ENCODE measurements at regions not wholly inside any gene's neighbourhood (a gene's known extent, or its start where the extent isn't known, plus 50 kb on each side); places are given as distances from the start of the nearest gene placed in this dataset.
A peak's percentile ranks its signal among the peaks of the same experiment; 100 is the strongest.

DNA sequence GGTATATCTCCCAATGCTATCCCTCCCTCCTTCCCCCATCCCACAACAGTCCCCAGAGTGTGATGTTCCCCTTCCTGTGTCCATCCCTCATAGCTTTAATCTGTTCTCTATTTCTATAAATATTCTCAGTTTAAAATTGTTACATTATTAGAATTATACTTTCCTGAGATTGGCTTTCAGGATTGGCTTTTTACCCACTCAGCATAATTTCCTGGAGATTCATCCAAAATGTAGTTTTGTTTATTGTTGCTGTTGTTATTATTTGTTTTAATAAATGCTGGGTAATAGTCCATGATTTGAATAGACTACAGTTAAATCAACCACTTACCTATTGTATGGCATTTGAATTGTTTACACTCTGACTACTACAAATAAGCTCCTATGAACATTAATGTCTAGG, 936.4 kb downstream of the FAT4 start:
- Histone ChIP-seq H3K4me1 (no peaks in the 10 kb centered on the region), H3K27ac (no peak overlapping the region), H4K20me1 (no peaks in the 10 kb centered on the region), H3K4me3 (no peak overlapping the region), H3K27me3 (no peaks in the 10 kb centered on the region), H3K9ac (no peak overlapping the region), H3K9me3 (no peaks in the 10 kb centered on the region), H3K4me2 (no peak overlapping the region), H3K36me3 (no peaks in the 10 kb centered on the region)
- TF ChIP-seq Cebpa-rat (IDR thresholded peaks at IDR 0.05), result no peak

DNA sequence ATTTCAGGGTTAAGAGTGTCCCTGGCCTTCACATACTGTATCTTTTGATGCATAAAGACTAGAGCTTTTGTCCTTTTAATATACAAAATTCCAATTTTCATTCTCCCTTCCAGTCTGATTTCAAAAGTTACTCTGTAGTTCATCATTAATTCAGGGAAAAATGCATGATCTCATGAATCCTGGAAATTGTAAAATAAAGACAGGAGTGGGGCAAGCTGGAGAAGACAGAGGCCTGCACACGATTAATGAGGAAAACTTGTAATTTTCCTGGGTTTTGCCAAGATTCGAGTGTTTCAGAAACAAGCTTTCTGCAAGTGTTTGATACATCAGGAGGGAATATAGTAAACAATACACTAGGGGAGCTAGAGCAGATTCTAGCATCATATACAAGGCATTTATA, 947.9 kb downstream of the FAT4 start:
- Histone ChIP-seq H3K9ac (no peak overlapping the region), H3K36me3 (no peaks in the 10 kb centered on the region), H3K27ac (no peak overlapping the region), H3K4me3 (no peak overlapping the region), H3K4me2 (no peak overlapping the region), H3K4me1 (no peaks in the 10 kb centered on the region), H3K27me3 (no peaks in the 10 kb centered on the region), H4K20me1 (no peaks in the 10 kb centered on the region), H3K9me3 (no peaks in the 10 kb centered on the region)
- TF ChIP-seq Cebpa-rat (IDR thresholded peaks at IDR 0.05), result no peak

DNA sequence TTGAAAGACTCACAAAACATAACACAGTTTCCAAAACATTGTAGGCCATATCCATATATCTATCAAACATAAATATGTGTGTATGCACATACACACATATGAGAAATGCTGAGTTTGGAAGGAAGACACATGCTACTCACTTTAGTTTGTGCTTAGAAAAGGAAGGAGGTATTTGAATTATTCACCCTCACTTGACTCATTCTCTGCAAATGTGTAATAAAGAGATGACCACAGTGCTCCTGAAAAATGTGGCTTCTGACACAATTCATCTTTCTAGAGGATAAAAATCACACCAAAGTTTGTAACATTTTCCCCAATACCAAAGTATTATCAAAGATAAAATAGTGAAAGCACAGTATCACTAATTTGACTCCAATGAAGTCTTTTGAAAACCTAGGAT, 950.1 kb downstream of the FAT4 start:
- Histone ChIP-seq H3K27me3 (no peaks in the 10 kb centered on the region), H3K36me3 (no peaks in the 10 kb centered on the region), H3K9ac (no peak overlapping the region), H3K9me3 (no peaks in the 10 kb centered on the region), H3K4me3 (no peak overlapping the region), H3K4me2 (no peak overlapping the region), H3K27ac (no peak overlapping the region), H3K4me1 (no peaks in the 10 kb centered on the region), H4K20me1 (no peaks in the 10 kb centered on the region)
- TF ChIP-seq Cebpa-rat (IDR thresholded peaks at IDR 0.05), result no peak

DNA sequence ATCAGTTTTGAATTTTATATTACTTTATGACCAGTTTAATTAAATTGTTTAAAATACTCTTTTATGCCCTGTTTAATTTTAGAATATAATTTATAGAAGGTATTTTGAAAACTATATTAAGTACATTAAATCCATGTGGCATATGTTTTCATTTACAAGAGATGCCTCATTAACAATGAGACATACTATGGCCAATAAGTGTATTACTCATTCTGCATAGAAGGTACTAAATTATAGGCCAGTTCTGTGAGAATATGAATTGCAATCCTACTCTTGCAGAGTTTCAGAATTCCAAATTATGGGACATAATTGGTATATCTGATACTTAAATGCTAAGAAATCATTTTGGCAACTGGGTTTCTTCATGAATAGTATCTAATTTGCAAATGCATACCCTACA, 951.1 kb downstream of the FAT4 start:
- Histone ChIP-seq H3K36me3 (no peaks in the 10 kb centered on the region), H3K9me3 (no peaks in the 10 kb centered on the region), H3K27ac (no peak overlapping the region), H3K9ac (no peak overlapping the region), H3K4me1 (peaks cover 2% of the 10 kb centered on the region; the same call in 1 of the 2 replicates), H3K4me2 (no peak overlapping the region), H3K4me3 (no peak overlapping the region), H3K27me3 (no peaks in the 10 kb centered on the region), H4K20me1 (no peaks in the 10 kb centered on the region)
- no peak for TF ChIP-seq Cebpa-rat (IDR thresholded peaks at IDR 0.05)

DNA sequence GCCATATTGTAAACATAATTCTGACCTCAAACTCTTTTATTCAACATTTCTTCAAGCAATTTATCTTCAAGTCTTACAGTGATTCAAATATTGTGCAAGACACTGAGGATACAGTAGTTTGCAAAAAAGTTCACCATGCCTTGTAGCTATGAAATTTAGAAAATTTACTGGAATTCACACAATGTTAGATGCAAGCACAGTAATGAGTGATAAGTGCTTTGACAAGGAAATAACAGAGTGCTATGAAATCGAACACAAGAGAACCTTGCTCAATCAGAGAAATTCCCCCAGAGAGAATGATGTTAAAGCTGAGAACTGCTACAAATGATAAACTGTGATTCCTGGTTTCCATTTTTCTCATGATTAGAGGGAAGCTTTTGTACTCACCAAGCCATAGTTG, 952.9 kb downstream of the FAT4 start:
- no peak overlapping the region for H3K9ac ChIP-seq
- no peak for TF ChIP-seq Cebpa-rat (IDR thresholded peaks at IDR 0.05)
- no peaks in the 10 kb centered on the region for H3K27me3 ChIP-seq
- H4K20me1 ChIP-seq, result no peaks in the 10 kb centered on the region
- H3K9me3 ChIP-seq, result no peaks in the 10 kb centered on the region
- H3K4me1 ChIP-seq, result peaks cover 8% of the 10 kb centered on the region; the same call in 1 of the 2 replicates
- H3K4me3 ChIP-seq, result no peak overlapping the region
- no peak overlapping the region for H3K27ac ChIP-seq
- H3K4me2 ChIP-seq, result no peak overlapping the region
- no peaks in the 10 kb centered on the region for H3K36me3 ChIP-seq

DNA sequence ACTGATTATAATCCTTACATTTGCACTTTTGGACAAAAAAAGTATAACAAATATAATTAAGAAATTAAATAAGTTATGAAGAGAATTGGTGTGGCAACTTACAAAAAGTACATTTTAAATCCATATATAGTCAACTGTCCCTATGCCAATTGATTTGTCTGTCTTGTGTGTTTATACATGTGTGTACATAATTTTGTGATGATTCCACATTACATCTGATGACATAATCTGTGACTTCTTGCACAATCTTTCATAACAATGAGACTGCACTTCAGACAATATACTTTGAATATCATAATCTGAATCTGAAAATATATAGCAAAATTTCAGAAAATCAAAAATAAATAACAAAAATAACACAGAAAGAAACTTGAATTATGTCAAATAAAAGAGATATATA, 953.4 kb downstream of the FAT4 start:
- Histone ChIP-seq H3K4me3 (no peak overlapping the region), H4K20me1 (no peaks in the 10 kb centered on the region), H3K9me3 (no peaks in the 10 kb centered on the region), H3K4me1 (peaks cover 8% of the 10 kb centered on the region; the same call in 1 of the 2 replicates), H3K27ac (no peak overlapping the region), H3K36me3 (no peaks in the 10 kb centered on the region), H3K4me2 (no peak overlapping the region), H3K9ac (no peak overlapping the region), H3K27me3 (no peaks in the 10 kb centered on the region)
- TF ChIP-seq Cebpa-rat (IDR thresholded peaks at IDR 0.05), result no peak

DNA sequence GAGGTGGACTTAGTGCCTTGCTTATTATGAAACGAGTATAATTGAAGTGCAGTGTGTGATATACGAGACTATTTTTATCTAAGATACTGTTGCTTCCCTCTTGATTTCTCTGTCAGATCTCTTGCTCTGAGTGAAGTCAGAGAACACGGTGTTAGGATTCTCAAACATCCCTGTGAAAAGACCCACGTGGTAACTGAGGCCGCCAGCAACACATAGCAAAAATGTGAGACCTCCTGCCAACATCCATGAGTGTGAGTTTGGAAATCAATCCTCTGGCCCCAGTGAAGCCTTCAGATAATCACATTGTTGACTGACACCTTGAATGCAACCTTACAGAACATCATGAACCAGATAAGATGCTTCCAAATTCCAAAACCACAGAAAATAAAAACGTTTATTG, 954.4 kb downstream of the FAT4 start:
- peaks cover 8% of the 10 kb centered on the region; the same call in 1 of the 2 replicates for H3K4me1 ChIP-seq
- TF ChIP-seq Cebpa-rat (IDR thresholded peaks at IDR 0.05), result no peak
- no peak overlapping the region for H3K4me2 ChIP-seq

DNA sequence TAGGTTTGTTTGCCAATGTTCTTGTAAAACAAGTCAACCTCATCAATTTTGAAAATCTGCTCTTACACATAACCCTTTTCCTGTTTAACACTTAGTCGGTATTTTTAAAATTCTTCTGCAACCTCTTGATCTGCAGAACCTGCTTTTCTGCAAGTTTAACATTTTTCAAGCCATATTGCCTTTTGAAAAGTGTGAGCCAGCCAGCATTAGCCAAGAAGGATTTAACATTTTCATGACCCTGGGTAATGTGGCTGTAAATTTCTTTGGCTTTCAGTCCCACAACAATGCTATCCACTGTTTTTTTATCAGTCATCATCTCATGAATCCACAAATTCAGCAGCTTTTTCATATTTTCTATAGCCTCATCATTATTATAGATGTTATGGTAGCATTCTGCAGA, 956.5 kb downstream of the FAT4 start:
- H3K9me3 ChIP-seq, result no peaks in the 10 kb centered on the region
- H3K27ac ChIP-seq, result no peak overlapping the region
- TF ChIP-seq Cebpa-rat (IDR thresholded peaks at IDR 0.05), result no peak
- H3K4me1 ChIP-seq, result peaks cover 8% of the 10 kb centered on the region; the same call in 1 of the 2 replicates
- no peaks in the 10 kb centered on the region for H4K20me1 ChIP-seq
- no peaks in the 10 kb centered on the region for H3K27me3 ChIP-seq
- peak overlapping the region; percentile 46 for H3K4me2 ChIP-seq
- H3K36me3 ChIP-seq, result no peaks in the 10 kb centered on the region
- no peak overlapping the region for H3K4me3 ChIP-seq
- H3K9ac ChIP-seq, result no peak overlapping the region

More for the DNA sequence above, 954.4 kb downstream of the FAT4 start:
- no peak overlapping the region for H3K9ac ChIP-seq
- no peak overlapping the region for H3K27ac ChIP-seq
- no peak overlapping the region for H3K4me3 ChIP-seq
- no peaks in the 10 kb centered on the region for H4K20me1 ChIP-seq
- H3K27me3 ChIP-seq, result no peaks in the 10 kb centered on the region
- no peaks in the 10 kb centered on the region for H3K9me3 ChIP-seq
- no peaks in the 10 kb centered on the region for H3K36me3 ChIP-seq

DNA sequence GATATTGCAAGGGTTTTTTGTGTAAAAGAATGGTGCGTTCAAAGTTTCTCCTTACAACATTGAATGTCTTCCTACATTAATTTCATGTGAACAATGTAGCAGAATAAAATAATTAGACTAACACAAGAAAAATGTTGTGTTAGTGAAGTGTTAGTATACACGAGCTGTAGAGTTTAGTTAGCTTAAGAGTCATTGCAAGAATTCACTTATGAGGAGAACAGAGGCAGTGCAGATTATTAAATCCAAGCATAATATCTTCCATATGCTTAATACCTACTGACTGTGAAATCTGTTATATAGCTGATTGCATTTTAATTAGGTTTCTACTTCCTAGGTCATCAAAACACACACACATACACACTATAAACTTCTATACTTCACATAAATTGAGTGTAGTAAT, 959.0 kb downstream of the FAT4 start:
- no peaks in the 10 kb centered on the region for H4K20me1 ChIP-seq
- H3K27me3 ChIP-seq, result no peaks in the 10 kb centered on the region
- H3K9ac ChIP-seq, result no peak overlapping the region
- no peak overlapping the region for H3K27ac ChIP-seq
- no peak overlapping the region for H3K4me2 ChIP-seq
- H3K4me1 ChIP-seq, result peaks cover 8% of the 10 kb centered on the region; the same call in 1 of the 2 replicates
- TF ChIP-seq Cebpa-rat (IDR thresholded peaks at IDR 0.05), result no peak
- H3K36me3 ChIP-seq, result no peaks in the 10 kb centered on the region
- H3K9me3 ChIP-seq, result no peaks in the 10 kb centered on the region
- no peak overlapping the region for H3K4me3 ChIP-seq

DNA sequence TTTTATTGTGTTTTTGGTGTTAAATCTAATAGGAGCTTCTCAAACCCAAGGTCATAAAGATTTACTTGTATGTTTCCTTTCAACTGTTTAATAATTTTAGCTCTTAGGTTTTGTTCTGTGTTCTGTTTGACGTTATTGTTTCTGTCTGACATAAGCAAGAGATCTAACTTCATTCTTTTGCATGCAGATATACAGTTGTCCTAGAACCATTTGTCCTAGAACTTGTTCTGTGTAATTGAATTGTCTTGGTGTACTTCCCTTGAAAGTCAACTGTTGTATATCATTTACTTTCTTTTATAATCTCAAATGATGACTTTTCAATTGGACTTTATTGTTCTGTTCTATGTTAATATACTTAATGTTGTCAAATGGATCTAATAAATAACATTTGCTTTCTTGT, 977.1 kb downstream of the FAT4 start:
- Histone ChIP-seq H3K9ac (no peak overlapping the region), H3K4me1 (no peaks in the 10 kb centered on the region), H3K9me3 (no peaks in the 10 kb centered on the region), H4K20me1 (no peaks in the 10 kb centered on the region), H3K36me3 (no peaks in the 10 kb centered on the region), H3K27me3 (no peaks in the 10 kb centered on the region), H3K27ac (no peak overlapping the region), H3K4me2 (no peak overlapping the region), H3K4me3 (no peak overlapping the region)
- TF ChIP-seq Cebpa-rat (IDR thresholded peaks at IDR 0.05), result no peak

DNA sequence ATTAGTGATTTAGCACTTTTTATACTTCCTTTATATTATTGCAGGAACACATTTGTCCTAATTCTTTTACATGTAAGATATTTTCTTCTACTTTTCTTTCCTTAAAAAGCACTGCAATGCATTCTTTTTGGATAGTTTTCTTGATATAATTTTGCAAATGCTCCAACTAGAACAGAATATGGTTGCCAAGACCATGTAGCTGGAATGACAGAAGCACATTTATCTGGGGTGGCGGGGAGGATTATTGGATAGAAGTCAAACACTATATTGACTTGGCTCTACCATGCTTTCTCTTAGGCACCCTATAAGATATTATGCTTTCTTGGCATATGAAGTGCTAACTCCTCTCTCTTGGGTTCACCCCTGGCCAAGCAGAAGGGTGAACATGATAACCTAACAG, 983.5 kb downstream of the FAT4 start:
- Histone ChIP-seq H3K9me3 (peaks cover 18% of the 10 kb centered on the region), H3K4me3 (no peak overlapping the region), H4K20me1 (no peaks in the 10 kb centered on the region), H3K4me1 (no peaks in the 10 kb centered on the region), H3K27ac (no peak overlapping the region), H3K9ac (no peak overlapping the region), H3K27me3 (no peaks in the 10 kb centered on the region), H3K36me3 (no peaks in the 10 kb centered on the region), H3K4me2 (no peak overlapping the region)
- TF ChIP-seq Cebpa-rat (IDR thresholded peaks at IDR 0.05), result no peak

All from BLaER1 (cell line).